IgD-negative memory B cell (primary cell): ENCODE measurements at regions not wholly inside any gene's neighbourhood (a gene's known extent, or its start where the extent isn't known, plus 50 kb on each side); places are given as distances from the start of the nearest gene placed in this dataset.

Source experiments
- H3K27ac Mint-ChIP-seq, 3 donors: one replicate each; pipeline ENCODE4 v1.8.0; 2020 to 2022; ENCODE audit warnings: mild to moderate bottlenecking in 3 of 3, mixed read lengths in 3 of 3, moderate library complexity in 1 of 3
- H3K27me3 Mint-ChIP-seq: one replicate; pipeline ENCODE4 v1.8.0; 2021; ENCODE audit warnings: mixed read lengths
- H3K36me3 Mint-ChIP-seq: one replicate; pipeline ENCODE4 v1.8.0; 2020; ENCODE audit warnings: mild to moderate bottlenecking, mixed read lengths
- H3K4me1 Mint-ChIP-seq, 3 donors: one replicate each; pipeline ENCODE4 v1.8.0; 2020 to 2022; ENCODE audit warnings: mixed read lengths in 3 of 3, mild to moderate bottlenecking in 1 of 3
- H3K4me3 Mint-ChIP-seq, 4 donors: one replicate each; pipeline ENCODE4 v1.8.0; 2020 to 2022; ENCODE audit warnings: mild to moderate bottlenecking in 4 of 4, mixed read lengths in 4 of 4, moderate library complexity in 3 of 4
- H3K9me3 Mint-ChIP-seq, 3 donors: one replicate each; pipeline ENCODE4 v1.8.0; 2020 to 2021; ENCODE audit warnings: mixed read lengths in 3 of 3, mild to moderate bottlenecking in 1 of 3

- Mint-ChIP-seq H3K27ac (no peak overlapping the region), H3K4me1 (no peaks in the 10 kb centered on the region), H3K9me3 (peaks cover 0 to 3% (median 0%) of the 10 kb centered on the region in 3 donors), H3K36me3 (no peaks in the 10 kb centered on the region), H3K27me3 (no peaks in the 10 kb centered on the region), H3K4me3 (no peak overlapping the region)
Observed at GRCh38 chr7:83212883-83213282, 50.2 kb upstream of the PCLO start.
